ENCODE measurements at regions not wholly inside any gene's neighbourhood (a gene's known extent, or its start where the extent isn't known, plus 50 kb on each side); places are given as distances from the start of the nearest gene placed in this dataset.
"Not testable (repeated sequence)": the region's sequence is repeated elsewhere in the genome, so short reads cannot be mapped to it uniquely, and the experiment has no call there.

- no peak for DNase-seq (ENCODE audit: low spot score)
Measured at GRCh38 chr18:22044474-22045220, 124.7 kb upstream of the GATA6 start.

- no peak for DNase-seq (ENCODE audit: low spot score)
Measured at GRCh38 chr18:22045221-22045918, 124.0 kb upstream of the GATA6 start.

- no peak for DNase-seq (ENCODE audit: low spot score)
Measured at GRCh38 chr18:22046473-22046872, 122.9 kb upstream of the GATA6 start.

- no peak for DNase-seq (ENCODE audit: low spot score)
Measured at GRCh38 chr18:22047485-22047884, 121.9 kb upstream of the GATA6 start.

DNA sequence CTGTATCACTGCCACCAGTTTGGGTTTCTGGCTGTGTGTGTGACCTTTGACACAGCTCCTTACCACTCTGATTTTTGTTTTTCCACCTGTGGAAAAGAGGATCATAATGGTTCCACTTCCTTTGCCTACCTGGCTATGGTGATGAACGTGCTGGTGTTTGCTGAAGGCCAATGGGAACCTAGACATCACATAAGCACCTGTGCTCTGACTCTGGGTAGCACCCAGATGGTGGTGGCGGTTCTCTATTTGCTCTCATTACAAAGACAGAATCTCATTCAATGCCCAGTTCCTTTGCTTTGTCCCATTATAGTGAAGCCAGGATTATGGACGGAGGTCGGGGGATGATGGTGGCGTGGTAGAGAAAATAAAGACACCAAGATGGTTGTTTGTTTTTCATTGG, 121.2 kb upstream of the GATA6 start:
- DNase-seq (ENCODE audit: low spot score) = no peak

- DNase-seq (ENCODE audit: low spot score) = no peak
Measured at GRCh38 chr18:22048932-22049615, 120.3 kb upstream of the GATA6 start.

DNA sequence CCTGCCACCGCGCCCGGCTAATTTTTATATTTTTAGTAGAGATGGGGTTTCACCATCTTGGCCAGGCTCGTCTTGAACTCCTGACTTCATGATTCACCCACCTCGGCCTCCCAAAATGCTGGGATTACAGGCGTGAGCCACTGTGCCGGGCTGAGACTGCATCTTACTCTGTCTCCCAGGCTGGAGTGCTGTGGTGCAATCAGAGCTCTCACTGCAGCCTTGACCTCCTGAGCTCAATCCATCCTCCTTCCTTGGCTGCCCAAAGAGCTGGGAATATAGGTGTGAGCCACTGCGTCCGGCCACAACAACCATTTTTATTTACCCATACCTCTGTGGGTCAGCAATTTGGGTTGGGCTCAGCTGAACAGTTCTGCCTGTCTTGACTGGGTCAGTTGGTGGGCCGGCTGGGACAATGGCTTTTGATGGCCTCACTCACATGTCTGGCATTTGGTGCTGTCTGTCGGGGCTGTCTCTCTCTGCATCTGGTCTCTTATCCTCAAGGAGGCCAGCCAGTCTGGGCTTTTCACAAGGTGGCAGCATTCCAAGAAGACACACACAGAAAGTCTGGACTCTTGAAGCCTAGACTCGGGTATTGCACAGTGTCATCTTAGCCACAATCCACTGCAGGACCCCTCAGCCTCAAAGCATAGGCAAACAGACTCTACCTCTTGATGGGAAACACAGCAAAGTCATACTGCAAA, 116.8 kb upstream of the GATA6 start:
- no peak for DNase-seq (ENCODE audit: low spot score)

DNA sequence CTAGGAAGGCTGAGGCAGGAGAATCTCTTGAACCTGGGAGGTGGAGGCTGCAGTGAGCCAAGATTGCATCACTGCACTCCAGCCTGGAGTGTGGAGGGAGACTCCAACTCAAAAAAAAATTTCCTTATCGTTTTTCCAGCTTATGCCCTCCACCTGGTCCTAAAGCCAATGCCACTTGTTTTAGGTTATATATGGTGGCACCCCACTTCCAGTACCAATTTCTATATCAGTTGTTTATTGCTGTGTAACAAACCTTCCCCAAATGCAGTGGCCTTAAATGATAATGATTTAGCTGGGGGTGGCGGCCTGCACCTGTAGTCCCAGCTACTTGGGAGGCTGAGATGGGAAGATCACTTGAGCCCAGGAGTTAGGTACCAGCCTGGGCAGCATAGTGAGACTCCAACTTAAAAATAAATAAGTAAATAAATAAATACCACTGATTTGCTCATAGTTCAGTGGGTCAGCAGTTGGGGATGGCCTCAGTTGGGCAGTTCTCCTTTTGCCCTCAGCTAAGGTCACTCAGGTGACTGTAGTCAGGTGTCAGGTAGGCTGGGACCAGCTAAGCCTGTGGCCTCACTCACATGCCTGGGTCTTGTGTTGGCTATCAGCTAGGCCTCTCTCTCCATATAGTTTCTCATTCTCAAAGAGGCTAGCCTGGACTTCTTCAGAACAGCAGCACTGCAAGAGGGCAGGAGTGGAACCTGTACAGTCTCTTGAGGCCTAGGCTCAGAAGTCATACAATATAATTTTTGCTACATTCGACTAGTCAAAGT, 113.7 kb upstream of the GATA6 start:
- DNase-seq (ENCODE audit: low spot score) = no peak

GRCh38 chr18:22056950-22057349, 112.4 kb upstream of the GATA6 start:
- no peak for DNase-seq (ENCODE audit: low spot score)

- DNase-seq (ENCODE audit: low spot score) = no peak
Measured at GRCh38 chr18:22057908-22058527, 111.4 kb upstream of the GATA6 start.

- DNase-seq (ENCODE audit: low spot score) = no peak
Measured at GRCh38 chr18:22060361-22060760, 109.0 kb upstream of the GATA6 start.

DNA sequence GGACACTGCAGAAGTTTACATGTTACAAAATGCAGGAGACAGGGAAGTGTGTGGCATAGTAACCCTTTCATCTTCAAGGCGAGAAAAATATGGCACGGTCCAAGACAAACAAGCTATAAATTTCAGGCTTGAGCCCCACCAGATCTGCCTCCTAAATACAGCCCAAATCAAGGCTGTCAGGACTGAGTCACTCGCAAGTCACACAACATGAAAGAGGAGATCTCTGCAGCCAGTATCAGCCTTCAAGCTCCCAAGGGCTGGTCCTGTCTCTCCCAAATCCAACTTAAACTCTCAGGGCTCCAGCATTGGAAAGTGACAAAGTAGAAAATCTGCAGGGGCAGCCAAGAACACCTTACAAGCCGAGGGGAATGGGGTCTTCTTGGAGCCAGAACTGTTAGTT, 106.3 kb upstream of the GATA6 start:
- no peak for DNase-seq (ENCODE audit: low spot score)

DNA sequence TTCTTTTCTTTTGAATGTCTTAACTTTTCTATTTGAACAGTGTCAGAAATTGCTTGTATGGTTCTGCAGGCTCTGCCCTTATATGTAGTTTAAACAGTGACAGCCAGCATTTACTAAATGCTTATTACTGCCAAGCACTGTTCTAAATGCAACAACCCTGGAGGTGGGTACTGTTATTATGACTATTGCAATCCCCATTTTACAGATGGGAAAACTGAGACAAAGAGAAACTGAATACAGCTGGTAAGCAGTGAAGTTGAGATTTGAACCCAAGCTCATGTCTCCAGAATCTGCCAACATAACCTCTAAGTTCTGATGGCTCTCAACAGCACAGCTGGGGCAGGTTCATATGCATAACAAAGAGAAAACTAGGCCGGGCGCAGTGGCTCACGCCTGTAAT, 105.7 kb upstream of the GATA6 start:
- no peak for DNase-seq (ENCODE audit: low spot score)

- DNase-seq (ENCODE audit: low spot score) = no peak
Measured at GRCh38 chr18:22064581-22064980, 104.8 kb upstream of the GATA6 start.

DNA sequence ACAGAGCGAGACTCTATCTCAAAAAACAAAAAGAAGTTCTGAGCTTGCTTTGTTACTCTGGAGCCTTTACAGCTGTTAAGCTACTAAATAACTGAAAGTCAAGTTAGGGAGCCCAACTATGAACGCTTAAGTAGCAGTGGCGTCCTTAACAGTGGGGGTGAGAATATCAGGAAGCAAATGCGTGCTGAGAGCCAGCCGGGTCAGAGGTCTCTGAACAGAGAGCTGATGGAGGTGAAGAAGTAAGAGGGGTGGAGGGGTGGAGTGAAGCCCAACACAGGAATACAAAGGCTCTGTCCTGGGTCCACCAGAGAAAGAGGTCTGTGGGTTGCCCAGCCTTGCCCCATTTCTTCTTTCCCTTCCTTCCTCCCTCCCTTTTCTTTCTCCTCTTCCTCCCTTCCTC, 104.1 kb upstream of the GATA6 start:
- no peak for DNase-seq (ENCODE audit: low spot score)

GRCh38 chr18:22066083-22066485, 103.3 kb upstream of the GATA6 start:
- DNase-seq (ENCODE audit: low spot score) = no peak

DNA sequence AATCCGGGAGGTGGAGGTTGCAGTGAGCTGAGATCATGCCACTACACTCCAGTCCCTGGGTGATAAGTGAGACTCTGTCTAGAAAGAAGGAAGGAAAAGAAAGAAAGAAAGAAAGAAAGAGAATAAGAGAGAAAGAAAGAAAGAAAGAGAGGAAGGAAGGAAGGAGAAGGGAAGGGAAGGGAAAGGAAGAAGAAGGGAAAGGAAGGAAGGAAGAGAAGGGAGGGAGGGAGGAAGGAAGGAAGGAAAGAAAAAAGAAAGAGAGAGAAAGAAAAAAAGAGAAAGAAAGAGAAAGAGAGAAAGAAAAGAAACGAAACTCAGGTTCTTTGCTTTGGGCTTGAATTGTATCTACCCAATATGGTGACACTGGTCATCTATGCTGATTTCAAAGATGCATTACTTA, 102.3 kb upstream of the GATA6 start:
- no peak for DNase-seq (ENCODE audit: low spot score)

GRCh38 chr18:22067682-22068081, 101.7 kb upstream of the GATA6 start:
- no peak for DNase-seq (ENCODE audit: low spot score)

GRCh38 chr18:22068784-22069183, 100.6 kb upstream of the GATA6 start:
- DNase-seq (ENCODE audit: low spot score) = not testable (repeated sequence)

DNA sequence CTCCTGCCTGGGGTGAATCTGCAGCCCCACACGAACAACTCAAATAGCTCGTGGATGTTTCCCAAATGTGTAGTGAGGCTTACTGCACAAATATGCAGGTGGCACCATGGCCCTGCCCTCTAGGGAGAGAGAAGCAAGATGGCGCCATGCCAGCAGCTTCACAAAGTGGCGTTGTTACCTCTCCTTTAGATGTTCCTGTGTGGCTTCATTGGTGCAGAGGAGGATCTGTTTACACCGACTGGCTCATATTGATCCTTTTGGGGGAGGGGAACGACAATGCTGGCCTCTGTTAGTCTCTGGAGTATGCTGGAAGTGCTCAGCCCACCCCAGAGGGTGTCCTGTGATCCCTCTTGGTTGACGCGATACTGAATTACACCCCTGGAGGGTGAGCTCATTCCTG, 99.5 kb upstream of the GATA6 start:
- no peak for DNase-seq (ENCODE audit: low spot score)

GRCh38 chr18:22073411-22073810, 96.0 kb upstream of the GATA6 start:
- no peak for DNase-seq (ENCODE audit: low spot score)

All from CD4-positive, alpha-beta T cell treated with Interleukin-6 at 100 ng/mL for 8 hours (primary cell).